Esophagus muscularis mucosa (tissue), 4 donors: ENCODE measurements at regions not wholly inside any gene's neighbourhood (a gene's known extent, or its start where the extent isn't known, plus 50 kb on each side); places are given as distances from the start of the nearest gene placed in this dataset.

ENCODE experiments used
- CTCF ChIP-seq, 3 experiments: fragments of 200-600 bp in 2 of 3; fragments of 450-650 bp in 1 of 3; sonication (generic) in 2 of 3; IDR thresholded peaks; one replicate each; pipeline ENCODE4 v1.5.1; 2017 to 2019; ENCODE audit warnings: antibody characterized with exemption in 3 of 3, mild to moderate bottlenecking in 2 of 3, moderate library complexity in 1 of 3
- EP300 ChIP-seq: sonication (generic); formaldehyde crosslinking; IDR thresholded peaks from one replicate; pipeline ENCODE4 v1.6.1; 2017; ENCODE audit warnings: antibody characterized with exemption
- POLR2A ChIP-seq: fragments of 450-650 bp; IDR thresholded peaks from one replicate; pipeline ENCODE4 v1.6.1; 2017; ENCODE audit warnings: antibody characterized with exemption, moderate library complexity, mild to moderate bottlenecking, low read depth
- POLR2AphosphoS5 ChIP-seq, 2 donors: sonication (generic); formaldehyde crosslinking; IDR thresholded peaks; one replicate each; pipeline ENCODE4 v1.6.1; 2017; ENCODE audit warnings: antibody characterized with exemption in 2 of 2

DNA sequence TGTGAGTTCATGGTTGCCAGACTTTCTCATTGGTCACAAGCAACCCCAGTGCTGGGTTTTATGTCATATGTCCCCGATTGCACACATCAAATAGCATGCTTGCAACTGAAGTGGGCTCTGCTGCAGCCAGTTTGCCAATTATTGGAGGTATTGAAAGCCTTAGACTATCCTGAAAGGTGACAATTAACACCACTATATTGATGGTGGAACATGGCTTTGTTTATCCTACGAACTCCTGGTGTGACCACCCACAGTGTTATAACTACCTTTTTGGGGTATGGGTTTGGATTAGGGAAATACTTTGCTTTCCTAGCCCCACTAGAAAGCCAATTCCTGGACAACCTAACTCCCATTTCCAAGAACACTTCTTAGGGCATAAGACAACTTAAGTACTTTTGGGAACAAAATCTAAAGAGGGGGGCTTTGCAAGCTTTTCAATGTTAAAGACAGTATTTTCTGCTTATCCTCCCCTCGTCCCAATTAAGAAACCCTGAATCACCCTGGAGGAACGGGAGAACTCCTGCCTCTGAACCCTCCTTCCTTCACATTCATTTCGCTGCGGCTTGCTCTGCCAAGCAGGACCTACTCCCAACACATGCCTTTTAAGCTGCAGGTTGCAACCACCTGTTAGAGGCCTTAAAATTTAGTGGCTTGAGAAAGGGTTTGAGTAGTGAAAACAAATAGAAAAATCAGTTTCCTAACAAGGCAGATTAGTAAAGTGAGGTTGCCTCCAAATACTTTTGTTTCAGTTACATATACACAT, 80.3 kb upstream of the RBM19 start:
- TF ChIP-seq CTCF (IDR thresholded peaks at IDR 0.05) (no peak), EP300 (no peak), POLR2AphosphoS5 (IDR thresholded peaks at IDR 0.05) (no peak), POLR2A (no peak)
